ENCODE measurements at regions not wholly inside any gene's neighbourhood (a gene's known extent, or its start where the extent isn't known, plus 50 kb on each side); places are given as distances from the start of the nearest gene placed in this dataset.
"Not testable (repeated sequence)": the region's sequence is repeated elsewhere in the genome, so short reads cannot be mapped to it uniquely, and the experiment has no call there.

- no peaks in the 10 kb centered on the region for H3K27me3 ChIP-seq (ENCODE audit: control insufficient read depth, insufficient read depth, low read length)
- H3K4me3 ChIP-seq (ENCODE audit: low read depth, low read length): no peak overlapping the region
- H3K9me3 ChIP-seq (ENCODE audit: control insufficient read depth, insufficient read depth, low read length): no peaks in the 10 kb centered on the region
- WGBS (ENCODE audit: insufficient coverage): no CpG with 5 or more reads among the region's 1 CpG
- no peak overlapping the region for H3K27ac ChIP-seq (ENCODE audit: low read depth, low read length)
- H3K36me3 ChIP-seq (ENCODE audit: control insufficient read depth, insufficient read depth, low read length): no peaks in the 10 kb centered on the region
- DNase-seq (ENCODE audit: low read depth in 4 of 6, low spot score in 6 of 6): no peak
- no peaks in the 10 kb centered on the region for H3K4me1 ChIP-seq (ENCODE audit: control insufficient read depth, insufficient read depth, low read length)
Measured at GRCh38 chr1:68717330-68717729, 220.4 kb upstream of the DEPDC1 start.

- whole genome bisulfite sequencing (ENCODE audit: insufficient coverage): no CpG with 5 or more reads among the region's 1 CpG
- no peak for DNase-seq (ENCODE audit: low read depth in 4 of 6, low spot score in 6 of 6)
Measured at GRCh38 chr1:68720476-68720875, 223.6 kb upstream of the DEPDC1 start.

GRCh38 chr1:68723791-68724190 is 226.9 kb upstream of the DEPDC1 start:
- Histone ChIP-seq H3K27me3 (ENCODE audit: control insufficient read depth, insufficient read depth, low read length) (no peaks in the 10 kb centered on the region), H3K27ac (ENCODE audit: low read depth, low read length) (no peak overlapping the region), H3K4me3 (ENCODE audit: low read depth, low read length) (no peak overlapping the region), H3K4me1 (ENCODE audit: control insufficient read depth, insufficient read depth, low read length) (no peaks in the 10 kb centered on the region), H3K9me3 (ENCODE audit: control insufficient read depth, insufficient read depth, low read length) (no peaks in the 10 kb centered on the region), H3K36me3 (ENCODE audit: control insufficient read depth, insufficient read depth, low read length) (no peaks in the 10 kb centered on the region)
- WGBS (ENCODE audit: insufficient coverage): no CpG with 5 or more reads among the region's 1 CpG
- DNase-seq (ENCODE audit: low read depth in 4 of 6, low spot score in 6 of 6): no peak

More at GRCh38 chr1:68720476-68720875, 223.6 kb upstream of the DEPDC1 start:
- no peaks in the 10 kb centered on the region for H3K4me1 ChIP-seq (ENCODE audit: control insufficient read depth, insufficient read depth, low read length)
- no peaks in the 10 kb centered on the region for H3K36me3 ChIP-seq (ENCODE audit: control insufficient read depth, insufficient read depth, low read length)
- no peak overlapping the region for H3K27ac ChIP-seq (ENCODE audit: low read depth, low read length)
- H3K4me3 ChIP-seq (ENCODE audit: low read depth, low read length): no peak overlapping the region
- H3K27me3 ChIP-seq (ENCODE audit: control insufficient read depth, insufficient read depth, low read length): no peaks in the 10 kb centered on the region
- no peaks in the 10 kb centered on the region for H3K9me3 ChIP-seq (ENCODE audit: control insufficient read depth, insufficient read depth, low read length)

- Histone ChIP-seq H3K9me3 (ENCODE audit: control insufficient read depth, insufficient read depth, low read length) (no peaks in the 10 kb centered on the region), H3K4me3 (ENCODE audit: low read depth, low read length) (no peak overlapping the region), H3K27me3 (ENCODE audit: control insufficient read depth, insufficient read depth, low read length) (no peaks in the 10 kb centered on the region), H3K4me1 (ENCODE audit: control insufficient read depth, insufficient read depth, low read length) (no peaks in the 10 kb centered on the region), H3K36me3 (ENCODE audit: control insufficient read depth, insufficient read depth, low read length) (no peaks in the 10 kb centered on the region), H3K27ac (ENCODE audit: low read depth, low read length) (no peak overlapping the region)
- 20% methylated on average over 1 of the region's 2 CpGs for WGBS (ENCODE audit: insufficient coverage)
- peak in 5 of 6 donors; percentile 31 to 79 (median 43) for DNase-seq (ENCODE audit: low read depth in 4 of 6, low spot score in 6 of 6)
Measured at GRCh38 chr1:68725001-68725752, 228.3 kb upstream of the DEPDC1 start.

- not testable (repeated sequence) for H3K9me3 ChIP-seq (ENCODE audit: control insufficient read depth, insufficient read depth, low read length); H3K36me3 ChIP-seq (ENCODE audit: control insufficient read depth, insufficient read depth, low read length); H3K27me3 ChIP-seq (ENCODE audit: control insufficient read depth, insufficient read depth, low read length); DNase-seq (ENCODE audit: low read depth in 4 of 6, low spot score in 6 of 6); H3K4me3 ChIP-seq (ENCODE audit: low read depth, low read length); H3K4me1 ChIP-seq (ENCODE audit: control insufficient read depth, insufficient read depth, low read length); H3K27ac ChIP-seq (ENCODE audit: low read depth, low read length)
- 22% methylated on average over 1 of the region's 19 CpGs for WGBS (ENCODE audit: insufficient coverage)
Measured at GRCh38 chr1:68739486-68739885, 242.6 kb upstream of the DEPDC1 start.

GRCh38 chr1:68745011-68745410 is 248.1 kb upstream of the DEPDC1 start:
- Histone ChIP-seq H3K36me3 (ENCODE audit: control insufficient read depth, insufficient read depth, low read length) (no peaks in the 10 kb centered on the region), H3K9me3 (ENCODE audit: control insufficient read depth, insufficient read depth, low read length) (no peaks in the 10 kb centered on the region), H3K27ac (ENCODE audit: low read depth, low read length) (no peak overlapping the region), H3K27me3 (ENCODE audit: control insufficient read depth, insufficient read depth, low read length) (no peaks in the 10 kb centered on the region), H3K4me1 (ENCODE audit: control insufficient read depth, insufficient read depth, low read length) (no peaks in the 10 kb centered on the region), H3K4me3 (ENCODE audit: low read depth, low read length) (no peak overlapping the region)
- DNase-seq (ENCODE audit: low read depth in 4 of 6, low spot score in 6 of 6): peak in 2 of 6 donors; percentile 9 to 67
- 70% methylated on average over 2 of the region's 2 CpGs for WGBS (ENCODE audit: insufficient coverage)

- DNase-seq (ENCODE audit: low read depth in 4 of 6, low spot score in 6 of 6): peak in 2 of 6 donors; percentile 20 to 90
- no peak overlapping the region for H3K4me3 ChIP-seq (ENCODE audit: low read depth, low read length)
- H3K36me3 ChIP-seq (ENCODE audit: control insufficient read depth, insufficient read depth, low read length): no peaks in the 10 kb centered on the region
- H3K27me3 ChIP-seq (ENCODE audit: control insufficient read depth, insufficient read depth, low read length): no peaks in the 10 kb centered on the region
- no CpG with 5 or more reads among the region's 1 CpG for WGBS (ENCODE audit: insufficient coverage)
- no peaks in the 10 kb centered on the region for H3K9me3 ChIP-seq (ENCODE audit: control insufficient read depth, insufficient read depth, low read length)
- no peak overlapping the region for H3K27ac ChIP-seq (ENCODE audit: low read depth, low read length)
- no peaks in the 10 kb centered on the region for H3K4me1 ChIP-seq (ENCODE audit: control insufficient read depth, insufficient read depth, low read length)
Measured at GRCh38 chr1:68745451-68745850, 248.6 kb upstream of the DEPDC1 start.

- WGBS (ENCODE audit: insufficient coverage): no CpG with 5 or more reads among the region's 1 CpG
Measured at GRCh38 chr1:68746378-68746777, 249.5 kb upstream of the DEPDC1 start.

GRCh38 chr1:68751723-68752122 is 254.8 kb upstream of the DEPDC1 start:
- H3K9me3 ChIP-seq (ENCODE audit: control insufficient read depth, insufficient read depth, low read length): peaks cover 1% of the 10 kb centered on the region
- H3K36me3 ChIP-seq (ENCODE audit: control insufficient read depth, insufficient read depth, low read length): no peaks in the 10 kb centered on the region
- no peak overlapping the region for H3K4me3 ChIP-seq (ENCODE audit: low read depth, low read length)
- H3K4me1 ChIP-seq (ENCODE audit: control insufficient read depth, insufficient read depth, low read length): no peaks in the 10 kb centered on the region
- DNase-seq (ENCODE audit: low read depth in 4 of 6, low spot score in 6 of 6): no peak
- no CpG with 5 or more reads among the region's 2 CpGs for WGBS (ENCODE audit: insufficient coverage)
- H3K27ac ChIP-seq (ENCODE audit: low read depth, low read length): no peak overlapping the region
- no peaks in the 10 kb centered on the region for H3K27me3 ChIP-seq (ENCODE audit: control insufficient read depth, insufficient read depth, low read length)

More at GRCh38 chr1:68746378-68746777, 249.5 kb upstream of the DEPDC1 start:
- no peaks in the 10 kb centered on the region for H3K4me1 ChIP-seq (ENCODE audit: control insufficient read depth, insufficient read depth, low read length)
- H3K4me3 ChIP-seq (ENCODE audit: low read depth, low read length): no peak overlapping the region
- no peak for DNase-seq (ENCODE audit: low read depth in 4 of 6, low spot score in 6 of 6)
- H3K27me3 ChIP-seq (ENCODE audit: control insufficient read depth, insufficient read depth, low read length): no peaks in the 10 kb centered on the region
- no peaks in the 10 kb centered on the region for H3K36me3 ChIP-seq (ENCODE audit: control insufficient read depth, insufficient read depth, low read length)
- H3K9me3 ChIP-seq (ENCODE audit: control insufficient read depth, insufficient read depth, low read length): no peaks in the 10 kb centered on the region
- H3K27ac ChIP-seq (ENCODE audit: low read depth, low read length): no peak overlapping the region

- no peak for DNase-seq (ENCODE audit: low read depth in 4 of 6, low spot score in 6 of 6)
- H3K9me3 ChIP-seq (ENCODE audit: control insufficient read depth, insufficient read depth, low read length): no peaks in the 10 kb centered on the region
- WGBS (ENCODE audit: insufficient coverage): 100% methylated on average over 1 of the region's 1 CpG
- H3K27me3 ChIP-seq (ENCODE audit: control insufficient read depth, insufficient read depth, low read length): no peaks in the 10 kb centered on the region
- no peak overlapping the region for H3K27ac ChIP-seq (ENCODE audit: low read depth, low read length)
- H3K36me3 ChIP-seq (ENCODE audit: control insufficient read depth, insufficient read depth, low read length): no peaks in the 10 kb centered on the region
- H3K4me3 ChIP-seq (ENCODE audit: low read depth, low read length): no peak overlapping the region
- no peaks in the 10 kb centered on the region for H3K4me1 ChIP-seq (ENCODE audit: control insufficient read depth, insufficient read depth, low read length)
Measured at GRCh38 chr1:68758666-68759209, 261.9 kb upstream of the DEPDC1 start.
